PFSK-1 (cell line): ENCODE measurements at regions not wholly inside any gene's neighbourhood (a gene's known extent, or its start where the extent isn't known, plus 50 kb on each side); places are given as distances from the start of the nearest gene placed in this dataset.

ENCODE experiments used
- FOXP2 ChIP-seq: optimal IDR thresholded peaks from 2 replicates; pipeline ENCODE3; 2011; ENCODE audit warnings: borderline replicate concordance, control low read depth, inconsistent platforms; ENCODE audit not compliant: insufficient read depth; ENCODE audit errors: extremely low read length, extremely low read depth
- POLR2AphosphoS5 ChIP-seq: IDR thresholded peaks from 2 replicates; pipeline ENCODE4 v1.6.1; 2012; ENCODE audit warnings: low read depth, mild to moderate bottlenecking, control low read depth, low read length, moderate library complexity
- SIN3A ChIP-seq: IDR thresholded peaks from 2 replicates; pipeline ENCODE4 v1.6.1; 2012; ENCODE audit warnings: mild to moderate bottlenecking, low read length, moderate library complexity, borderline replicate concordance; ENCODE audit not compliant: insufficient read depth
- TAF1 ChIP-seq: IDR thresholded peaks from 2 replicates; pipeline ENCODE4 v1.6.1; 2012; ENCODE audit warnings: low read length, control low read depth, borderline replicate concordance; ENCODE audit not compliant: insufficient read depth
- TF ChIP-seq, protein P1 (sequence below), 2 experiments: IDR thresholded peaks; 2 replicates each; pipeline versions ENCODE4 v1.6.1 to v1.8.0; 2011 to 2012; ENCODE audit warnings: low read depth in 2 of 2, low read length in 2 of 2, control low read depth in 1 of 2, inconsistent platforms in 1 of 2, mild to moderate bottlenecking in 1 of 2, moderate library complexity in 1 of 2; ENCODE audit not compliant: insufficient read depth in 1 of 2

DNA sequence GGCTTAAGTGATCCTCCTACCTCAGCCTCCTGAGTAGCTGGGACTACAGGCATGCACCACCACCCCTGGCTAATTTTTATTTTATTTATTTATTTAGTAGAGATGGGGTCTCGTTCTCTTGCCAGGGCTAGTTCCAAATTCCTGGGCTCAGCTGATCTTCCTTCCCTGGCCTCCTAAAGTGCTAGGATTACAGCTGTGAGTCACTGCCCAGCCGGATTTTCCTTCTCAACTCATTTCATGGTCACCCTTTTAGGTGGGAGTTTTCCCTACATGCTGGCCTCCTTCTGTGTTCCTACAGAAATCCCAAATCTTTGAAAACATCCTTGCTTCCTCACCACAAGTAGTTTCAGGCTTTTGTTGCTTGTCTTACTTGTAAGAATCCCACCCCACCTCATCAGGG is 102.1 kb upstream of the SIAH1 start:
- TF ChIP-seq SIN3A: no peak
- no peak for TF ChIP-seq TAF1
- TF ChIP-seq POLR2AphosphoS5: no peak
- no peak for TF ChIP-seq FOXP2
- TF ChIP-seq, protein P1, sequence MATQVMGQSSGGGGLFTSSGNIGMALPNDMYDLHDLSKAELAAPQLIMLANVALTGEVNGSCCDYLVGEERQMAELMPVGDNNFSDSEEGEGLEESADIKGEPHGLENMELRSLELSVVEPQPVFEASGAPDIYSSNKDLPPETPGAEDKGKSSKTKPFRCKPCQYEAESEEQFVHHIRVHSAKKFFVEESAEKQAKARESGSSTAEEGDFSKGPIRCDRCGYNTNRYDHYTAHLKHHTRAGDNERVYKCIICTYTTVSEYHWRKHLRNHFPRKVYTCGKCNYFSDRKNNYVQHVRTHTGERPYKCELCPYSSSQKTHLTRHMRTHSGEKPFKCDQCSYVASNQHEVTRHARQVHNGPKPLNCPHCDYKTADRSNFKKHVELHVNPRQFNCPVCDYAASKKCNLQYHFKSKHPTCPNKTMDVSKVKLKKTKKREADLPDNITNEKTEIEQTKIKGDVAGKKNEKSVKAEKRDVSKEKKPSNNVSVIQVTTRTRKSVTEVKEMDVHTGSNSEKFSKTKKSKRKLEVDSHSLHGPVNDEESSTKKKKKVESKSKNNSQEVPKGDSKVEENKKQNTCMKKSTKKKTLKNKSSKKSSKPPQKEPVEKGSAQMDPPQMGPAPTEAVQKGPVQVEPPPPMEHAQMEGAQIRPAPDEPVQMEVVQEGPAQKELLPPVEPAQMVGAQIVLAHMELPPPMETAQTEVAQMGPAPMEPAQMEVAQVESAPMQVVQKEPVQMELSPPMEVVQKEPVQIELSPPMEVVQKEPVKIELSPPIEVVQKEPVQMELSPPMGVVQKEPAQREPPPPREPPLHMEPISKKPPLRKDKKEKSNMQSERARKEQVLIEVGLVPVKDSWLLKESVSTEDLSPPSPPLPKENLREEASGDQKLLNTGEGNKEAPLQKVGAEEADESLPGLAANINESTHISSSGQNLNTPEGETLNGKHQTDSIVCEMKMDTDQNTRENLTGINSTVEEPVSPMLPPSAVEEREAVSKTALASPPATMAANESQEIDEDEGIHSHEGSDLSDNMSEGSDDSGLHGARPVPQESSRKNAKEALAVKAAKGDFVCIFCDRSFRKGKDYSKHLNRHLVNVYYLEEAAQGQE (IDR thresholded peaks at IDR 0.05; ENCODE audit: insufficient read depth in 1 of 2, low read depth in 2 of 2, low read length in 2 of 2): no peak

DNA sequence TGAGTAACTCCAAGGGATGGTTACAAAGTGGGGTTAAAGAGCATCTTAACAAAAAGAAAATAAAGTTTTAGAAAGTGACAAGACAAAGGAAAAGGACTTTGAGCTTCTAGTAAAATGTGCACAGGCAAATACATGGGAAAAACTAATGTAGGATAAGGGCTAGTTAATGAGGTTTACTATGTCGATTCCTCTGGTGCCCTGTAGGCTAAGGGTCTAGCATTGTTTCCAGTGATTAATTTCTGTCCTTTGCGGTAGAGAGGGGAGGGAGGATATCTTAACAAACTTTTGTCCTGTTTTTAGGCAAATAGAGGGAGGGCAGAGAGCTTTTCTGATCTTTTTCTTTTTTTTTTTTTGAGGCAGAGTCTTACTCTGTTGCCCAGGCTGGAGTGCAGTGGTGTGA is 96.6 kb upstream of the SIAH1 start:
- TF ChIP-seq SIN3A (no peak), FOXP2 (no peak), TAF1 (no peak), POLR2AphosphoS5 (no peak)
- TF ChIP-seq, protein P1 (IDR thresholded peaks at IDR 0.05; ENCODE audit: insufficient read depth in 1 of 2, low read depth in 2 of 2, low read length in 2 of 2): no peak

DNA sequence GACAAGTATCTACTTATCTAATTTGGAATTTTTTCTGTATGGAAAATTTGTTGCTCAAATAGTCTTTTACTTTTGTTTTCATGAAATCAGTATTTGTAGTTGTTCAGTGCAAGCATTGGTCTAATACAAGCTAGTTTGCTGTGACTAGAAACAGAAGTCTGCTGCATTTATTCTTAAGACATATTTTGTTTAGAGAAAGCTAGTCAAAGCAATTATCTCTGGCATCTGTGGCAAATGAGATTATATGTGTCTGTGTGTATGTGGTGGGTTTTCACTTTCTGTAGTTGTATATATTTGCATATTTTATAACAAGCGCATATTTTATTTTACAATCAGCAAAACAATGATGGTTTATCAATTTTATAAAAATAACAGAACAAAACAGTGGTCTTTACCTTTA is 96.0 kb upstream of the SIAH1 start:
- TF ChIP-seq POLR2AphosphoS5 (no peak), TAF1 (no peak), SIN3A (no peak), FOXP2 (no peak)
- TF ChIP-seq, protein P1 (IDR thresholded peaks at IDR 0.05; ENCODE audit: insufficient read depth in 1 of 2, low read depth in 2 of 2, low read length in 2 of 2): no peak

DNA sequence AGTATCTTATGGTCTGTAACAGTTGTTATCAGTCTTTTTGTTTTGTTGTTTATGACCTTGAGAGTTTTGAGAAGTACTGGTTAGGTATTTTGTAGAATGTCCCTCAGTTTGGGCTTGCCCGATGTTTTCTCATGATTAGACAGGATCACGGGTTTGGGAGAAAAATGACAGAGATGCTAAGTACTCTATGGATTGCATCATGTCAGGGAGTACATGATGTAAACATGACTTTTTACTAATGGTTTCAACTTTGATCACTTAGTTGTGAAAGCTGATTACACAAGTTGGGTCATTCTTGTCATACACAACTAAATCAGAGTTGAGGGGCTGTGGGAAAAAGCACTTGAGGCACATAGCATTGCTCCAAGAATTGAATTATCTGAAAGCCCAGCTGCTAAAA is 94.7 kb upstream of the SIAH1 start:
- TF ChIP-seq, protein P1 (IDR thresholded peaks at IDR 0.05; ENCODE audit: insufficient read depth in 1 of 2, low read depth in 2 of 2, low read length in 2 of 2): no peak
- TF ChIP-seq TAF1 (no peak), FOXP2 (no peak), POLR2AphosphoS5 (no peak), SIN3A (no peak)

DNA sequence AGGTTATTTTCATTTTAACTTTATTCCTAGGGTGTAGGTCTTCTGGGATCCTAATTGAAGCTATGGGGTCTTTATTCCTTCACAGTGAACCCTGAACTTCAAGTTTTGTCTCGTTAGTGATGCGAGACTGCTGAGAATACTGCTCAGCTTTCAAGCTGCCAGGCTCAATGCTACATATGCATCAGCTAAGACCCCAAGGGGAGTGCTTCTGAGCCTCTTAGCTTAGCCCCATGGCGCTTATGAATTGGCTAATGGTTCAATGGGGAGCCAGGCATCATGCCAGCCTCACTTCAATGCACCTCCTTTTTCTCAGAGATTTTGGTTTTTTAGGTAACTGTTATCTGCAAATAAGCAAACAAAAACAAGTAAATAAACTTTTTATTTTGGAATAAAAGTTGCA is 94.1 kb upstream of the SIAH1 start:
- no peak for TF ChIP-seq SIN3A
- no peak for TF ChIP-seq TAF1
- TF ChIP-seq, protein P1 (IDR thresholded peaks at IDR 0.05; ENCODE audit: insufficient read depth in 1 of 2, low read depth in 2 of 2, low read length in 2 of 2): no peak
- TF ChIP-seq FOXP2: no peak
- no peak for TF ChIP-seq POLR2AphosphoS5
